Epidermal melanocyte (primary cell): ENCODE measurements at regions not wholly inside any gene's neighbourhood (a gene's known extent, or its start where the extent isn't known, plus 50 kb on each side); places are given as distances from the start of the nearest gene placed in this dataset.
"Not testable (repeated sequence)": the region's sequence is repeated elsewhere in the genome, so short reads cannot be mapped to it uniquely, and the experiment has no call there.

Experiments used
- DNase-seq: peaks from one replicate; pipeline ENCODE4 v3.0.0; 2011; ENCODE audit warnings: low spot score; ENCODE audit not compliant: insufficient read length

GRCh38 chr4:71081192-71081591 lies 87.7 kb downstream of the DCK start:
- no peak for DNase-seq

- no peak for DNase-seq
Measured at GRCh38 chr4:71093745-71094144, 100.3 kb downstream of the DCK start.

GRCh38 chr4:71094201-71094600 lies 100.8 kb downstream of the DCK start:
- no peak for DNase-seq

- DNase-seq: no peak
Measured at GRCh38 chr4:71095141-71095540, 101.7 kb downstream of the DCK start.

- no peak for DNase-seq
Measured at GRCh38 chr4:71095545-71095944, 102.1 kb downstream of the DCK start.

- DNase-seq: no peak
Measured at GRCh38 chr4:71107726-71108125, 114.3 kb downstream of the DCK start.

GRCh38 chr4:71110499-71110898 lies 117.0 kb downstream of the DCK start:
- no peak for DNase-seq

GRCh38 chr4:71111133-71111532 lies 117.7 kb downstream of the DCK start:
- not testable (repeated sequence) for DNase-seq

GRCh38 chr4:71113294-71113693 lies 119.8 kb downstream of the DCK start:
- DNase-seq: no peak

GRCh38 chr4:71120831-71121524 lies 127.5 kb downstream of the DCK start:
- no peak for DNase-seq

GRCh38 chr4:71123951-71124350 lies 130.5 kb downstream of the DCK start:
- DNase-seq: no peak

- no peak for DNase-seq
Measured at GRCh38 chr4:71125137-71125536, 131.7 kb downstream of the DCK start.

- DNase-seq: no peak
Measured at GRCh38 chr4:71126719-71127118, 133.3 kb downstream of the DCK start.

- no peak for DNase-seq
Measured at GRCh38 chr4:71130827-71131603, 137.6 kb downstream of the DCK start.

- DNase-seq: no peak
Measured at GRCh38 chr4:71132486-71132885, 139.0 kb downstream of the DCK start.

- DNase-seq: no peak
Measured at GRCh38 chr4:71133491-71133890, 140.0 kb downstream of the DCK start.

- DNase-seq: no peak
Measured at GRCh38 chr4:71136071-71136470, 142.6 kb downstream of the DCK start.

- no peak for DNase-seq
Measured at GRCh38 chr4:71138007-71138615, 144.7 kb downstream of the DCK start.

- DNase-seq: no peak
Measured at GRCh38 chr4:71140563-71140962, 147.1 kb downstream of the DCK start.

- no peak for DNase-seq
Measured at GRCh38 chr4:71141125-71141524, 147.7 kb downstream of the DCK start.

- no peak for DNase-seq
Measured at GRCh38 chr4:71147261-71147660, 153.8 kb downstream of the DCK start.

GRCh38 chr4:71148545-71148944 lies 155.1 kb downstream of the DCK start:
- DNase-seq: no peak

- DNase-seq: no peak
Measured at GRCh38 chr4:71151054-71151453, 157.6 kb downstream of the DCK start.
